A549 (cell line): ENCODE measurements at regions not wholly inside any gene's neighbourhood (a gene's known extent, or its start where the extent isn't known, plus 50 kb on each side); places are given as distances from the start of the nearest gene placed in this dataset.

Source experiments
- CBX2 ChIP-seq: fragments of 200-600 bp; sonication (generic); IDR thresholded peaks from 2 replicates; pipeline ENCODE4 v1.6.1; 2016; ENCODE audit warnings: low read depth, mild to moderate bottlenecking, borderline replicate concordance
- CEBPB ChIP-seq, 2 experiments: fragments of >200 bp in 1 of 2; sonication (Bioruptor Twin) in 1 of 2; formaldehyde crosslinking in 1 of 2; IDR thresholded peaks; 2 replicates each; pipeline ENCODE4 v1.6.1; 2012 to 2016
- EP300 ChIP-seq, 2 experiments: fragments of >200 bp; sonication (Bioruptor Twin); formaldehyde crosslinking; IDR thresholded peaks; 2 replicates in 1 of 2; 3 replicates in 1 of 2; pipeline ENCODE4 v1.6.1; 2016 to 2017
- GATA3 ChIP-seq: IDR thresholded peaks from 2 replicates; pipeline ENCODE4 v1.6.1; 2012; ENCODE audit warnings: borderline replicate concordance
- JUN ChIP-seq, 2 experiments: fragments of >200 bp; sonication (Bioruptor Twin); formaldehyde crosslinking; IDR thresholded peaks; 2 replicates in 1 of 2; 3 replicates in 1 of 2; pipeline ENCODE4 v1.6.1; 2016 to 2017
- JUNB ChIP-seq: fragments of >200 bp; sonication (Bioruptor Twin); formaldehyde crosslinking; IDR thresholded peaks from 2 replicates; pipeline ENCODE4 v1.6.1; 2016
- MAZ ChIP-seq: fragments of 150-350 bp; IDR thresholded peaks from 2 replicates; pipeline ENCODE4 v1.6.1; 2014; ENCODE audit warnings: antibody characterized with exemption, low read depth, low read length, borderline replicate concordance
- NR3C1 ChIP-seq: fragments of >200 bp; sonication (Bioruptor Twin); formaldehyde crosslinking; IDR thresholded peaks from 3 replicates; pipeline ENCODE4 v1.6.1; 2017
- PBX3 ChIP-seq: IDR thresholded peaks from 2 replicates; pipeline ENCODE4 v1.6.1; 2012
- RAD21 ChIP-seq, 2 experiments: fragments of >200 bp in 1 of 2; sonication (Bioruptor Twin) in 1 of 2; formaldehyde crosslinking in 1 of 2; IDR thresholded peaks in 1 of 2; conservative IDR thresholded peaks in 1 of 2; 2 replicates in 1 of 2; 3 replicates in 1 of 2; pipeline ENCODE4 v1.6.1; 2012 to 2018; ENCODE audit warnings: inconsistent platforms in 1 of 2
- REST ChIP-seq: fragments of 200-600 bp; sonication (generic); IDR thresholded peaks from 2 replicates; pipeline ENCODE4 v1.6.1; 2016; ENCODE audit warnings: antibody characterized with exemption, mild to moderate bottlenecking, moderate library complexity
- RFX5 ChIP-seq: fragments of 450-650 bp; IDR thresholded peaks from 2 replicates; pipeline ENCODE4 v1.7.1; 2014; ENCODE audit warnings: antibody characterized with exemption, mild to moderate bottlenecking, moderate library complexity
- TF ChIP-seq, protein P1 (sequence below): fragments of >200 bp; sonication (Bioruptor Twin); formaldehyde crosslinking; IDR thresholded peaks from 3 replicates; pipeline ENCODE4 v1.5.1; 2016
- TF ChIP-seq, protein P2 (sequence below): fragments of 450-650 bp; IDR thresholded peaks from 2 replicates; pipeline ENCODE4 v1.6.1; 2014; ENCODE audit warnings: antibody characterized with exemption

GRCh38 chr20:43306837-43307236, 117.1 kb upstream of the PTPRT start:
- no peak for TF ChIP-seq NR3C1
- no peak for TF ChIP-seq PBX3
- TF ChIP-seq, protein P1, sequence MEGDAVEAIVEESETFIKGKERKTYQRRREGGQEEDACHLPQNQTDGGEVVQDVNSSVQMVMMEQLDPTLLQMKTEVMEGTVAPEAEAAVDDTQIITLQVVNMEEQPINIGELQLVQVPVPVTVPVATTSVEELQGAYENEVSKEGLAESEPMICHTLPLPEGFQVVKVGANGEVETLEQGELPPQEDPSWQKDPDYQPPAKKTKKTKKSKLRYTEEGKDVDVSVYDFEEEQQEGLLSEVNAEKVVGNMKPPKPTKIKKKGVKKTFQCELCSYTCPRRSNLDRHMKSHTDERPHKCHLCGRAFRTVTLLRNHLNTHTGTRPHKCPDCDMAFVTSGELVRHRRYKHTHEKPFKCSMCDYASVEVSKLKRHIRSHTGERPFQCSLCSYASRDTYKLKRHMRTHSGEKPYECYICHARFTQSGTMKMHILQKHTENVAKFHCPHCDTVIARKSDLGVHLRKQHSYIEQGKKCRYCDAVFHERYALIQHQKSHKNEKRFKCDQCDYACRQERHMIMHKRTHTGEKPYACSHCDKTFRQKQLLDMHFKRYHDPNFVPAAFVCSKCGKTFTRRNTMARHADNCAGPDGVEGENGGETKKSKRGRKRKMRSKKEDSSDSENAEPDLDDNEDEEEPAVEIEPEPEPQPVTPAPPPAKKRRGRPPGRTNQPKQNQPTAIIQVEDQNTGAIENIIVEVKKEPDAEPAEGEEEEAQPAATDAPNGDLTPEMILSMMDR: no peak
- TF ChIP-seq REST: no peak
- no peak for TF ChIP-seq JUN (IDR thresholded peaks at IDR 0.05)
- TF ChIP-seq, protein P2, sequence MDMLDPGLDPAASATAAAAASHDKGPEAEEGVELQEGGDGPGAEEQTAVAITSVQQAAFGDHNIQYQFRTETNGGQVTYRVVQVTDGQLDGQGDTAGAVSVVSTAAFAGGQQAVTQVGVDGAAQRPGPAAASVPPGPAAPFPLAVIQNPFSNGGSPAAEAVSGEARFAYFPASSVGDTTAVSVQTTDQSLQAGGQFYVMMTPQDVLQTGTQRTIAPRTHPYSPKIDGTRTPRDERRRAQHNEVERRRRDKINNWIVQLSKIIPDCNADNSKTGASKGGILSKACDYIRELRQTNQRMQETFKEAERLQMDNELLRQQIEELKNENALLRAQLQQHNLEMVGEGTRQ: no peak
- no peak for TF ChIP-seq MAZ
- TF ChIP-seq CBX2: no peak
- TF ChIP-seq CEBPB (IDR thresholded peaks at IDR 0.05): no peak
- TF ChIP-seq RAD21 (conservative IDR thresholded peaks at IDR 0.05 in 1 of 2, IDR thresholded peaks at IDR 0.05 in 1 of 2): no peak
- no peak for TF ChIP-seq JUNB
- no peak for TF ChIP-seq GATA3
- no peak for TF ChIP-seq EP300 (IDR thresholded peaks at IDR 0.05)
- TF ChIP-seq RFX5: no peak
